UCSD-AML1 (cell line): ENCODE measurements at regions not wholly inside any gene's neighbourhood (a gene's known extent, or its start where the extent isn't known, plus 50 kb on each side); places are given as distances from the start of the nearest gene placed in this dataset.
"Not testable (repeated sequence)": the region's sequence is repeated elsewhere in the genome, so short reads cannot be mapped to it uniquely, and the experiment has no call there.

ENCODE experiments used
- DNase-seq: peaks from one replicate; lab custom pipeline; 2025; ENCODE audit not compliant: unreplicated experiment; lab: John Stamatoyannopoulos, UW

DNA sequence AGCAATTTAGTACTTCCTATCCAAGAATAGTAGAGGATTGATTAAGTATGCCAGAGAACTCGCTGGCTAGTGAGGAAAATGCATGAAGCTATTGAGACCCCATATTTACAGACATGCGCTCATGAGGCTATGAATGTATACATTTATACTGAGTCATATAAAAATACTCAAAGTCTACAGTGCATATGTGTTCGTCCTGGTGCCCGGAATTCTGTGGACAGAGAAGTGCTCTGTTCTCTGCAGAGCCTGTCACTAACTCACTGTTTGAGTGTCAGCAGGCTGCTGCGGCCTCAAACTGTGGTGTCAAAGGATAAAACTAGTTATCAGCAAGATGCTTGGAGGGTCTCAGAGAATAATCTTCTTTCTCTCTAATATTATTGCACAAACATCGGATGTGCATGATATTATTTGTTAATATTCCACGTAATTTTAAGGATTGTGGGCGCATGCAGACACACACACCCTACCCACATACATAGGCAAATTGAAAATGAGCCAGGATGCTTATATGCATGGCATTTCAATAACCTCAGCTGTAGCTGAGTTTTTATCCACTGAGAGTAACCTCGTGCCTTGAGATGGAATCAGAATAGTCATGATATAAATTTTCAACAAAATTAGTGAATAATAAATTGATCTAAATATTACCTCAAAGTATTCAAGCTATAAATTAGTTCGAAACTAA, 50.0 kb upstream of the TSC22D2 start:
- no peak for DNase-seq

DNA sequence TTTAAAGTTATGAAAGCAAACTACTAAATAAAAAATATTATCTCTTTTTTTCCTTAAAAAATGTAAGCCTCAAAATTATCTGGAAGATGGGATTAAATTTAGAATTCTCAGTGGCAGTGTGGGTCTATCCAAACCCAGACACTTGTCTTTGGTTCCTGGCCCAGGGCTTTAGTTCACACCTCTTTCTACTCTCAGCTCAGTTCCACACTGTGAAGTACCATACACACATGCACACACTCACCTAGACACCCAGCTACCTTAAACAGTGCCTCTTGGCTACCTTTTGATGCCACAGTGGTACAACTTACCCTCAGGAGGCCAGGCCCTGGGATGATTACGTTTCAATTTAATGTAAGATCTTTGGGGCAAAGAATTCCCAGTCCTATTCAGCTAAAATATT, 51.0 kb upstream of the TSC22D2 start:
- DNase-seq: no peak

DNA sequence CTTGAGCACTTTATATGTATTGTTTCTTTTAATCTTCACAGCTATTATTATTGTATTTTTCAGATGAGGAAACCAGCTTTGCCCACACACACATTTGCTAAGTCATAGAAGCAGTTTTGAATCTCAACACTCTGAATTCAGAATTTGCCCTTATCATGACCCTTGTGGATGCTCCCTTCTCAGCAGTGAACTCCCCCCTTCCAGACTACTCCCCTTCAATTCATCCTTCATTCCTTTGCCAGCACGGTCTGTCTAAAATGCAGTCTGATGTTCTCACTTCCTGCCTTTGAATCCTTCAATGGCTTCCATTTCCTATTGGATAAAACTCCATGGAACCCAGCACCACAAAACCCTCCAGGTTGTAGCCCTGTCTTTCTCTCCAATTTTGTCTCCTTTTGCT, 52.5 kb upstream of the TSC22D2 start:
- DNase-seq: no peak

DNA sequence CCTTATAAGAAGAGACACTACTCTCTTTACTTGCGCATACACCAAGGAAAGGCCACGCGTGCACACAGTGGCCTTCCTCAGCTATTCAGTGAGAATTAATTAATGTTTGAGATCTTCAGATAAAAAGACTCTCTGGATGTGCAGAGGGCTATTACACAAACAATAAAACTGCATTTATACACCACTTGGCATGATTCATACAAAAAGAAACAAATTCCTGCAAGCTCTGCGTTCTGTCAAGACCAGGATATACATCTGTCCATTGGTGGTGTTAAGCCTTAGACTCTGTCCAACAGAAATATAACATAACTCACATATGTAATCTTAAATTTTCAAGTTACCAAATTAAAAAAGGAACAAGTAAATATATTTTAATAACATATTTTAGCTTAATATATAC, 55.2 kb upstream of the TSC22D2 start:
- DNase-seq: no peak

DNA sequence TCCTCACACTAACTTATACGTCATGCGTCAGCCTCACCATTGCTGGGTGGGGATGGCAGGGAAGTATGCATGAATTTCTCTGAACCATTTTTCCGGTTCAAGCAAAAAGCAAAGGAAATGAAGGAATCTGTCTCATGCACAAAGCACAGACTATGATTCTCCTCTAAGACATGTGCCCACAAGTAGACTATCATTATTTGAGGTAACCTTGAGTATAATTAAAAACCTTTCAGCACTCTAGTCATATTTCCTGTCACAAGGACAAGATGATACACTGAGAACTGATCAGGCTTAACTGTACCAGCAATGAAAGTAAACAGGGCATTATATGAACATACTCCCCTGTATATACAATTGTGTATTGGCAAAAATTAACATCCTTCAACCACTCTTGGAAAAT, 56.7 kb upstream of the TSC22D2 start:
- no peak for DNase-seq

DNA sequence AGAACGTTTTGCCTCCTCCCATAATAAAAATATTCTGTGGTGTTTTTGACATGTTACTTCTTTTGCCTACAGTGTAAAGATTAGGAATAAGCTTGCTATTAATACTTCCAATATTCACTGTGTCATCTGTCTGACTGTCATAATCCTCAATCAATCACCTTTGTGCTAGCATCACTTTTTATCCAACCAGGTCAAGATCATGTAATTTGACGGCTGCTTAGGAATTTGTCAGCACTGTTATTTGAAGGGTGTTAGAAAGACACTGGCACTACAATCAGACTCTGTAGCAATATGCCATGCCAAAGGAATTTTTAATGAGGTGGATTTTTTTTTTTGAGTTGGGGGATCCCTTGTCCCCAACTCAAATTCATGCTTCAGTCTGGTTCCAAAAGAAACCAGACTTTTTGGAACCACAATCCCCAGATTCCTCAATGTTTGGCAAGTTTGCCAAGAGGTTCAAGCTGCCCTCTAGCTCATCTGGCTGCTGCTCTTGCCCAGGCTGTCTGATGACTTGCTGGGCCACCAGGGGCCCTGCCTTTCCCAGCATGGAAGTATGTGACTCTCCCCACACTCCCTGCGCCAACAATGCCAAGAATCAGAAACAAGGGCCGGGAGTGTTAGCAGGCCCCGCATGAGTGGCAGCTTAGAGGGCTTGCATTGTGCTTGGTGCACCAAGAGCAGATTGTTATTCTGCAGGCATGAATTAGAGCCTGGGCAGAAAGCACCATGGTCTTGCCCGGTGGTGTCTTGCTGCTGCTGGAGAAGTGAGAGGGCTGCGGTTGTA, 58.6 kb upstream of the TSC22D2 start:
- no peak for DNase-seq

DNA sequence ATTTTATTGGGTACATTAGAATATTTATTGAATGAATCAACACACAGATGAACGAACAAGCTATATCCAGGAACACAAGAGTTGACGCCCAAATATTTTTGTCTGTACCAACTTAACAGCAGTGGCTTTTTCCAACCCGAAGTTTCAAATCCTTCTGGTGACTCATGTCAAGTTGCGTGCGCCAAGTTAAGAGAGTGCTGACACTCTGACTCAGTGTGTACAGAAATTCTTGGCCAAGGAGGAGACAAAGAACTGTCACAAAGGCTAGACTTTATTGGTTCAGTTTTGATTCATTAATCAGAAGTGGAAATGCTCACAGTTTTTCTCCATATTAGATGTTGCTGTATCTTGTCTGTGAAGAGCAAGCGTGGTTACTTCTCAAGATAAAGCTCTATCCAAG, 59.6 kb upstream of the TSC22D2 start:
- no peak for DNase-seq

DNA sequence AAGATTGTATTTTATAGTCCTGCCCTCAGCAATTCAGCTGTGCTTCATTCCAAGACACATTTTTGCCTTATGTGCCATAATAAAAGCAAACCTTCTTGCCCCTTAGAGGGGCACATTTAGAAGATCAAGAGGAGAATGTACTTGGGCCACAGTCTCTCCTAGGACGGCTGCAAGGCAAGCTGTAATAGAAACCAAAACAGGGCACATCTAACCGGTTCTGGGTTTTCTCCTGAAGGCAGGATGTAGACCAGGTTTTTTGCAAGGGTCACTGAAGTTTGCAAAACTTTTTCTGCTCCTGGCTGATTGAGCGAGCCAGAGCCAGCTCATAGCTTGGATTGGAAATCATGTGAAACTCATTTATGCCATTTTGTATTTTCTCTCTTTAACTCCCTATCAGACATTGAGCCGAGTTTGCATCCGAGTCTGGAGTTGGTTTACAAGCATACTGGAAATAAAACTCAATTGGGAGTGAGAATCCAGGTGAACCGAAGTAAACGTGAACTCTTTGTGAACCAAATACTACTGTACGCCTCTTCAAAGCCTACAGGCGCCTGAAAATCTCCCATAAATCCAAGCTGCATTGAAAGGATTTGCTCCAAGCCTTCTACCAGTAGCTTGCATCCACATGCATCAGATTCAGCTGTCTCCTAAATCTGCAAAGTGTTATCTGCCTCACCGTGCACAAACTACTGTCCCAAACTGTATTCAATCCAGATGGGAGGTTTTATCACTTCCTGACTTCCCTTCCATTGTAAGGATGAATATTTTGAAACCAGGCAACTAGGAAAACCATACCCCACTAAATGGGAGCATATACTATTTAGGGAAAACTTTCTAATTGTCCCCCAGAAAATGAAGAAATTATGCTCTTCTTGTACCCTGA, 60.9 kb upstream of the TSC22D2 start:
- no peak for DNase-seq

DNA sequence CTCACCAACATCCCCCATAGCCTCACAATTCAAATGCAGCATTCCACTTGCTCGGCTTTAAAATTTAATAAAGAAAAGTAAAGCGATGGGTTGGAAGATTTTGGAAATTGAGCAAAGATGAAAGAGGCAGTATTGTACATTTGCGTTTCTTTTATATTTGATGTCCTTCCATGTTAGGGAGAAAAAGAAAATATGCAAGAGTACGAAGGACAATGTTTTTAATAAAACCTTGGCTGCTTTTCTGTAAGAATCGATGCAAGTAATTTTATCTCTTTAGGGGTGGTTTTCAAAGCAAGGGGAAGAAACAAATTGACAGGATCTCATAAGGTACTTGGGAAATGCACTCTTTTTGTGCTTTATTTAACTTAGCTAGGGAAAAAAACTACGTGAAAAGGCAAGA, 61.8 kb upstream of the TSC22D2 start:
- no peak for DNase-seq

DNA sequence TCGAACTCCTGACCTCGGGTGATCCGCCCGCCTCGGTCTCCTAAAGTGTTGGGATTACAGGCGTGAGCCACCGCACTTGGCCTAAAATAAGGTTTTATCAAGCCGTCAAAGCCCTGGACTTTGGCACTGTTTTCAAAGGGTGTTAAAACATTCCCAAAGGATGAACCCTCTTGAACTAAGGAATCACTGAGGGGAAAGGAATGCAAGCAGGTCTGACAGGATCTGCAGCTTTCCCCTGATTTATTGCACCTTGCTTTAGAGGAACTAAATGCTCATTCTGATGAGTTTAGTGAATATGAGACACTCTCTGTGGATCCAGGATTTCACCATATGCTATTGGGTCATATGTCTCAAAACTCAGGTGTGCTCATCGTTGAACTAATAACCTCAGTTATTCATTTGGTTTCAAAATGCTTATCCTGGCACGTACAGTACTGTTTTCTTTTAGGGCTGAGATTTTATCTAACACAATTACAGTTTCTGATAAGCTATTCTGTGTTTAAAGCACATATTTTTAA, 63.0 kb upstream of the TSC22D2 start:
- DNase-seq: no peak

DNA sequence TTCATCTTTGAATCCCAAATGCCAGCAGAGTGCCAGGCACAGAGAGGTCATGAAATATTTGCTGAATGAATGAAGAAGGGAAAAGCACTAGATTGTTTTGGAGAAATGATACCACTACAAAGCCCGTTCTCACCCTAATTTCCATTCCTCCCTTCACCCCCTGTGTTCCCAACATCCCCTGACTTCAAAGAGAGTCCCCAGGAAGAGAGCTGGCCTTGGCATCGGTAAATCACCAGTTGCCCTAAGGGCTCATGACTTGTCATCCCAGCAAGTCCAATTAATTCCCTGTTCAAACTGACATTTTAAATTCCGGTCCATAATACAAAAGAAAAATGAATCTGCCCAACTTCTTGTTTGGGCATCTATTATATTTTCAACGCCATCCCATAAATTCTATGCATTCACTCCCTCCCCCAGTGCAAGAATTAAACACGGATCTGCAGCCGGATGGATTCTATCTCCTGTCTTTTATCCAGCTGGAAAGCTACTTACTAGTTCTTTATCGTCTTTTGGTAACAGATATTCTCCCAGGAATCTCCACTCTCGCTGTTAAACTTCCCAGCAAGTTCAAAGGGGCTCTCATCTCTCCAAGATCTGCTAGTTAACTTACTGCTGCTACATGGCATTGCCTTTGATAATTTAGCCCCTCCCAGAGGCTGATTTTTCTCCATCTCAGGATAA, 63.9 kb upstream of the TSC22D2 start:
- DNase-seq: no peak

DNA sequence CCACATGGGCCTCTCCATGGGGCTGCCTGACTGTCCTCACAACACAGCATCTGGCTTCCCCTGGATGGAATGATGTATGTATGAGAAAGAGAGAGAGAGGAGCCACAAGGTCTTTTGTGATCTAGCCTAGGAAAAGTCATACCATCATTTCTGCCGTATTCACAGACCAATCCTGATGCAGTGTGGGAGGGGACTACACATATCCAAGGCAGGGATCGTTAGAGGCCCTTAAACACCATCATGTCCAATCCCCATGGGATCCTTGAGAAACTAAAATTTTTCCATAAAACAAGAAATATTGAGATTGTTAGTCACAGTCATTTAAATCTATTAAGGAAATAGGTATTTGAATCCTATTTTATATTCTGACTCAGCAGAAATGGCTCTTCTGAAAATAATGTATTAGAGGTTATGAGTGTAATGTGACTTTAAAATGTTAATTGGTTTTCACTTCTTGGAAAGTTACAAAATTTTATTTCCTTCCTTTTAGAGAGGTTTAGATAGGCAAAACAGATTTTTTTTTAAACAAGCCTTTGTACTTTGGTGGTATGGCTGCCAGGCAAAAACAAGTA, 65.1 kb upstream of the TSC22D2 start:
- no peak for DNase-seq

DNA sequence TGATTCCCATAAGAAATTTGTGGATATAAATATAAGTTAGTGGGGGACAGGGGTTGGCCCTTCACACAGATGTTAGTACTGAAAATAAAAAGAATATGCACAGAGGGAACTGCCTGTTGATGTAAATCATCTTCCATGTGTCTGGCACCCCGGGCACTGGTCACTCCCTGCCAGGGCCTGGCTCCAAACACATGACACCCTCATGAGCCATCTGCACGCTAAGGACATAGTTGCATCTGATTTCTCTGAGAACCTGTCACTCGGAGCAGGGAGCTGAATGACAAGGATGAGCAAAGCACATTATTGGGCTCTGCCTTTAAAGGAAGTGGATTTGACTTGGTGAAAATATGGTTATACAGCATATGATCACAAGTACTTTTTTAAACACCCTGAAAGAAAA, 66.2 kb upstream of the TSC22D2 start:
- DNase-seq: no peak

DNA sequence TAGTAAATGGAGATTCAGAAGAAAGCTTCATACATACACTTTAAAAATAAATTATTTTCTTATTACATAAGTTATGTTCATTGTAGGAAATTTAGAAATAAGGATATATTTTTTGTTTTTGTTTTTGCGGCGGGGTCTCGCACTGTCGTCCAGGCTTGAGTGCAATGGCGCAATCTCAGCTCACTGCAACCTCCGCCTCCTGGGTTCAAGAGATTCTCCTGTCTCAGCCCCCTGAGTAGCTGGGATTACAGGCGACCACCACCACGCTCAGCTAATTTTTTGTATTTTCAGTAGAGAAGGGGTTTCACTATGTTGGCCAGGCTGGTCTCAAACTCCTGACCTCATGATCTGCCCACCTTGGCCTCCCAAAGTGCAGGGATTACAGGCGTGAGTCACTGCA, 71.7 kb upstream of the TSC22D2 start:
- DNase-seq: not testable (repeated sequence)

DNA sequence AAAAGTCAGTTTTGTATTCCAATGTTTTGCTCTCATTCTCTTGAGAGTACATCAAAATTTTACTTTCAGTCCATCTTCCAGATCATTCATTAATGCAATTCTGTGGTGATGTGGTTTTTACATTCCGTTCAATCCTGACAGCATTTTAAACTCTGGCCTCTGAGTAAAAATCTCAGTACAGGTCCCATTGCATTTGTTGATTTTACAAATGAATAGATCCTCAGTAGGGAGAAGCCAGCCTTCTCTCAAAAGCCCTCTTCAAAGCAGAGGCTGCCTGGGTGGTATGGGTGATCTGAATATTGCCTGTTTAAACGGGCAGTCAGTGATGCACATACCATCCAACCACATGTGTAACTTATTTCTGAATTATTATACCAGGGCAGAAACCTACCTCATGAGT, 72.5 kb upstream of the TSC22D2 start:
- DNase-seq: no peak

DNA sequence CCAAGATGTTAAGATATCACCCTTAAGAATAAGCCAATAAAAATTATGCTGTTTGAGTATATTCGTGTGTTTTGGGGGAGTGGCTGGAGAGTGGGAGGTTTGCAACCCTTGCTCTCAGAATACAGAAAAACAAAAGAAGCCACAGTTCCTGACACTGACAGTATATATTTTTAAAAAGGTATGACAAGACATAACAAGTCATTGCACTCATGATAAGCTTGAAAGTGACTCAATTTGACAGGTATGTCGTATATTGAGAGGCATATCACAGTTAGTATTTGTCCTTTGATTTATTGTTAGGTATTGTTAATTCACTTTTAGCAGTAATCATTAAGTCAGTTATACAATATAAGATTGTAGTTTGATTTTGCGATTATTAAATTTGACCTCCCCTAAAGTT, 73.1 kb upstream of the TSC22D2 start:
- DNase-seq: no peak

DNA sequence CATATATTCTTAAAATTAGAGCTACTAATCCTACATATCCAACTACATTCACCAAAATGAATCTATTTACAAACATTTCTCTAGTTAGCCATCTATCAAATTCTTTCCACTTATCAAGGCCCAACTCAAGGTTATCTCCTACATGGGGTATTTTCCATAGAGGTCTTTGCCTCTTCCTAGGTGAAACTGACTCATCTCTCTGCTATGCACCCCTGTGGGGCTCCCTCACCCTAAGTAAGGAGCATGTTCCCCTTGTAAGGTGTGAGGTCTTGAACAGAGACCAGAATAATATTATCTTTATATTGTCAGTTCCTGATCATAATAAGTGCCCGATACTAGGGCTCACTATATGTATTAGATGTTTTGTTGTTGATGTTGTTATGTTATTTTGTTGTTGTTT, 74.6 kb upstream of the TSC22D2 start:
- DNase-seq: no peak

DNA sequence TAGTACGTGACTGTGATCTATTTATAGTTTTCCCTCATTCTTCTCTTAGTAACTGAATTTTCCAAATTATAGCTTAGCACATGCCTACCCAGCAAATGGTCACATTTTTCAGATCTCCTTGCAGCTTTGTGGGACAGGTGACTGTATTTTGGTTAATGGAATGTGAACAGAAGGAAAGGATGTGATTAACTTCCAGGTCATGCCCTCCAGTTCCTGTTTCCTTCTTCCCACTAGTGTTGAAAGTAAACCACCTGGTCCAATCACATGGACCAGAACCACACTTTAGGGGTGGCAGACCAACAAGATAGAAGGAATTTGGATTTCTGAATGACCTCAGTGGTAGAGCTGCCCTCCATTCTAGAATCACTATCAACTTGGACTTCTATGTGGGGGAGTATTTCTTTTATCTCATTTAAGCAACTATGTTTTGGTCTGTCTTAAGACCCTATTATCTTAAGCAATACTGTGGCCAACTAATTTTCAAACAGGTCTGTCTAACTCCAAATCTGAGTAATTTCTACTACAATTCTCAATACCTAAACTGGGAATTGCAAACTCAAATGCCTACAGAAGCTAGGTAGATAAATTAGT, 76.0 kb upstream of the TSC22D2 start:
- no peak for DNase-seq

DNA sequence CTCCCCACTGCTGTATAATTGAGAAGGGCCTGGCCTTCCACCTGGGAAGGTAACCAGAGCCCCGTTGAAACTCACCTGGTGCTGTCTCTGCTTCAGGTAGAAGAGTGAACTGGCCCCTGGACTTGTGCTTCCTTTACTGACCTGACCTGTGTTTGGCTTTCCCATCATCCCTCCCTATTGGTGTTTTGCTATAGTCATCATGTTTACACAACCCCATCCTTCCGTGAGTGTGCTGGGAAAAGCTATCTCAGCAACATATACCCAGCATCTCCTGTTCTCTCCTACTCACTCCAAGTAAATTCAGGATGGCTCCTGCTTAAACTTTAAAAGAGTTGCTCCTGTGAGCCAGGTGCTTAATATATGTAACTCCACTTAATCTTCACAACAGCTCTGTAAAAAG, 77.2 kb upstream of the TSC22D2 start:
- DNase-seq: no peak

DNA sequence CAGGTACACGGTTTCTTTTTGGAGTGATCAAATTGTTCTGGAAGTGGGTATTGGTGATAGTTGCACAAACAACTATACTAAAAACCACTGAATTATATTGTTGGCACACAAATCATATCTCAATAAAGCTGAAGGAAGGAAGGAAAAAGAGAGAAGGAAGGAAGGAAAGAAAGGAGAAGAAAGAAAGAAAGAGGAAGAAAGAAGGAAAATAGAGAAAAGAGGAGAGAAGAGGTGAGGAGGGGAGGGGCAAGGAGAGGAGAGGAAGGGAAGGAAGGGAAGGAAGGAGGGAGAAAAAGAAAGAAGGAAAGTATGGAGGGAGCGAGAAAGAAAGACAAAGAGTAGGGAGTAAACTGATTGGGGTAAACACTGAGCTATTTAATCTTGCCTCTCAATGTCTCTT, 77.9 kb upstream of the TSC22D2 start:
- DNase-seq: no peak
